ENCODE measurements at regions not wholly inside any gene's neighbourhood (a gene's known extent, or its start where the extent isn't known, plus 50 kb on each side); places are given as distances from the start of the nearest gene placed in this dataset.

- Histone ChIP-seq H3K9me3 (ENCODE audit: control insufficient read depth, insufficient read depth, low read depth, low read length) (no peaks in the 10 kb centered on the region), H3K4me1 (ENCODE audit: control insufficient read depth, insufficient read depth, low read length) (no peaks in the 10 kb centered on the region), H3K4me3 (ENCODE audit: low read depth, low read length) (no peak overlapping the region), H3K27ac (ENCODE audit: extremely low read depth, low read depth, low read length) (no peak overlapping the region), H3K36me3 (ENCODE audit: control insufficient read depth in 2 of 2, insufficient read depth in 1 of 2, low read length in 2 of 2) (no peaks in the 10 kb centered on the region)
- CTCF ChIA-PET, result no interaction called here
- POLR2A ChIA-PET, result no interaction called here
- TF ChIP-seq ZNF148 (tag by site-specific recombination; IDR thresholded peaks at IDR 0.05; ENCODE audit: borderline replicate concordance), result no peak
- TF ChIP-seq, protein P1, sequence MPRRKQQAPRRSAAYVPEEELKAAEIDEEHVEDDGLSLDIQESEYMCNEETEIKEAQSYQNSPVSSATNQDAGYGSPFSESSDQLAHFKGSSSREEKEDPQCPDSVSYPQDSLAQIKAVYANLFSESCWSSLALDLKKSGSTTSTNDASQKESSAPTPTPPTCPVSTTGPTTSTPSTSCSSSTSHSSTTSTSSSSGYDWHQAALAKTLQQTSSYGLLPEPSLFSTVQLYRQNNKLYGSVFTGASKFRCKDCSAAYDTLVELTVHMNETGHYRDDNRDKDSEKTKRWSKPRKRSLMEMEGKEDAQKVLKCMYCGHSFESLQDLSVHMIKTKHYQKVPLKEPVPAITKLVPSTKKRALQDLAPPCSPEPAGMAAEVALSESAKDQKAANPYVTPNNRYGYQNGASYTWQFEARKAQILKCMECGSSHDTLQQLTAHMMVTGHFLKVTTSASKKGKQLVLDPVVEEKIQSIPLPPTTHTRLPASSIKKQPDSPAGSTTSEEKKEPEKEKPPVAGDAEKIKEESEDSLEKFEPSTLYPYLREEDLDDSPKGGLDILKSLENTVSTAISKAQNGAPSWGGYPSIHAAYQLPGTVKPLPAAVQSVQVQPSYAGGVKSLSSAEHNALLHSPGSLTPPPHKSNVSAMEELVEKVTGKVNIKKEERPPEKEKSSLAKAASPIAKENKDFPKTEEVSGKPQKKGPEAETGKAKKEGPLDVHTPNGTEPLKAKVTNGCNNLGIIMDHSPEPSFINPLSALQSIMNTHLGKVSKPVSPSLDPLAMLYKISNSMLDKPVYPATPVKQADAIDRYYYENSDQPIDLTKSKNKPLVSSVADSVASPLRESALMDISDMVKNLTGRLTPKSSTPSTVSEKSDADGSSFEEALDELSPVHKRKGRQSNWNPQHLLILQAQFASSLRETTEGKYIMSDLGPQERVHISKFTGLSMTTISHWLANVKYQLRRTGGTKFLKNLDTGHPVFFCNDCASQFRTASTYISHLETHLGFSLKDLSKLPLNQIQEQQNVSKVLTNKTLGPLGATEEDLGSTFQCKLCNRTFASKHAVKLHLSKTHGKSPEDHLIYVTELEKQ (tag by site-specific recombination; IDR thresholded peaks at IDR 0.05; ENCODE audit: borderline replicate concordance), result no peak
- TF ChIP-seq ZNF214 (tag by site-specific recombination; IDR thresholded peaks at IDR 0.05; ENCODE audit: borderline replicate concordance), result no peak
- TF ChIP-seq ZNF654 (tag by site-specific recombination; IDR thresholded peaks at IDR 0.05; ENCODE audit: low read depth), result no peak
- TF ChIP-seq ZNF670 (tag by site-specific recombination; IDR thresholded peaks at IDR 0.05; ENCODE audit: low read depth), result no peak
- TF ChIP-seq ZNF560 (tag by site-specific recombination; IDR thresholded peaks at IDR 0.05; ENCODE audit: borderline replicate concordance), result no peak
- TF ChIP-seq KLF8 (tag by site-specific recombination; IDR thresholded peaks at IDR 0.05), result no peak
- TF ChIP-seq PRDM6 (tag by site-specific recombination; IDR thresholded peaks at IDR 0.05), result no peak
- TF ChIP-seq, protein P2, sequence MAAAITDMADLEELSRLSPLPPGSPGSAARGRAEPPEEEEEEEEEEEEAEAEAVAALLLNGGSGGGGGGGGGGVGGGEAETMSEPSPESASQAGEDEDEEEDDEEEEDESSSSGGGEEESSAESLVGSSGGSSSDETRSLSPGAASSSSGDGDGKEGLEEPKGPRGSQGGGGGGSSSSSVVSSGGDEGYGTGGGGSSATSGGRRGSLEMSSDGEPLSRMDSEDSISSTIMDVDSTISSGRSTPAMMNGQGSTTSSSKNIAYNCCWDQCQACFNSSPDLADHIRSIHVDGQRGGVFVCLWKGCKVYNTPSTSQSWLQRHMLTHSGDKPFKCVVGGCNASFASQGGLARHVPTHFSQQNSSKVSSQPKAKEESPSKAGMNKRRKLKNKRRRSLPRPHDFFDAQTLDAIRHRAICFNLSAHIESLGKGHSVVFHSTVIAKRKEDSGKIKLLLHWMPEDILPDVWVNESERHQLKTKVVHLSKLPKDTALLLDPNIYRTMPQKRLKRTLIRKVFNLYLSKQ (tag by site-specific recombination; IDR thresholded peaks at IDR 0.05; ENCODE audit: borderline replicate concordance), result no peak
- no peak for TF ChIP-seq KLF7 (tag by site-specific recombination; IDR thresholded peaks at IDR 0.05; ENCODE audit: borderline replicate concordance)
- no peak for TF ChIP-seq ZNF571 (tag by site-specific recombination; IDR thresholded peaks at IDR 0.05)
- no peak for TF ChIP-seq ZNF544 (tag by site-specific recombination; IDR thresholded peaks at IDR 0.05)
- TF ChIP-seq, protein P3, sequence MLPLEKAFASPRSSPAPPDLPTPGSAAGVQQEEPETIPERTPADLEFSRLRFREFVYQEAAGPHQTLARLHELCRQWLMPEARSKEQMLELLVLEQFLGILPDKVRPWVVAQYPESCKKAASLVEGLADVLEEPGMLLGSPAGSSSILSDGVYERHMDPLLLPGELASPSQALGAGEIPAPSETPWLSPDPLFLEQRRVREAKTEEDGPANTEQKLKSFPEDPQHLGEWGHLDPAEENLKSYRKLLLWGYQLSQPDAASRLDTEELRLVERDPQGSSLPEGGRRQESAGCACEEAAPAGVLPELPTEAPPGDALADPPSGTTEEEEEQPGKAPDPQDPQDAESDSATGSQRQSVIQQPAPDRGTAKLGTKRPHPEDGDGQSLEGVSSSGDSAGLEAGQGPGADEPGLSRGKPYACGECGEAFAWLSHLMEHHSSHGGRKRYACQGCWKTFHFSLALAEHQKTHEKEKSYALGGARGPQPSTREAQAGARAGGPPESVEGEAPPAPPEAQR (tag by site-specific recombination; IDR thresholded peaks at IDR 0.05), result no peak
- no peak for TF ChIP-seq ZSCAN23 (tag by site-specific recombination; IDR thresholded peaks at IDR 0.05)
- TF ChIP-seq ZNF585B (tag by site-specific recombination; IDR thresholded peaks at IDR 0.05), result no peak
These were observed 278.4 kb upstream of the FAM98A start for GRCh38 chr2:33877348-33878016.

Data from HEK293 (cell line).